ENCODE measurements at regions not wholly inside any gene's neighbourhood (a gene's known extent, or its start where the extent isn't known, plus 50 kb on each side); places are given as distances from the start of the nearest gene placed in this dataset.

DNA sequence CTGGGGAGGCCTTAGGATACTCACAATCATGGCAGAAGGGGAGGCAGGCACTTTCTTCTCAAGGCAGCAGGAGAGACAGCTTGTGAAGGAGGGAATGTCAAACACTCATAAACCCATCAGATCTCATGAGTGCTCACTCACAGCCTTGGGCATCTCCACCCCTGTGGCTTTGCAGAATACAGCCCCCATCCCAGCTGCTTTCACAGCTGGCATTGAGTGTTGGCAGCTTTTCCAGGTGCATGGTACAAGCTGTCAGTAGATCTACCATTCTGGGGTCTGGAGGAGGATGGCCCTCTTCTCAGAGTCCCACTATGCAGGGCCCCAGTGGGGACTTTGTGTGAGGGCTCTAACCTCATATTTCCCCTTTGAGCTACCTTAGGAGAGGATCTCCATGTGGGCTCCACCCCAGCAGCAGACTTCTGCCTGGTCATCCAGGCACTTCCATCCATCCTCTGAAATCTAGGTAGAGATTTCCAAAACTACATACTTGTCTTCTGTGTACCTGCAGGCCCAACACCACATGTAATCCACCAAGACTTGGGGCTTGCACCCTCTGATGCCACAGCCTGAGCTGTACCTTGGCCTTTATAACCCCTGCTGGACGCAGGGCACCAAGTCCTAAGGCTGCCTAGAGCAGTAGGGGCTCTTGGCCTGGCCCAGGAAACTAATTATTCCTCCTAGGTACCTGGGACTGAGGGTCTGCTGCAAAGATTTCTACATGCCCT is 404.2 kb upstream of the EPHA6 start:
- TF ChIP-seq, protein P1, sequence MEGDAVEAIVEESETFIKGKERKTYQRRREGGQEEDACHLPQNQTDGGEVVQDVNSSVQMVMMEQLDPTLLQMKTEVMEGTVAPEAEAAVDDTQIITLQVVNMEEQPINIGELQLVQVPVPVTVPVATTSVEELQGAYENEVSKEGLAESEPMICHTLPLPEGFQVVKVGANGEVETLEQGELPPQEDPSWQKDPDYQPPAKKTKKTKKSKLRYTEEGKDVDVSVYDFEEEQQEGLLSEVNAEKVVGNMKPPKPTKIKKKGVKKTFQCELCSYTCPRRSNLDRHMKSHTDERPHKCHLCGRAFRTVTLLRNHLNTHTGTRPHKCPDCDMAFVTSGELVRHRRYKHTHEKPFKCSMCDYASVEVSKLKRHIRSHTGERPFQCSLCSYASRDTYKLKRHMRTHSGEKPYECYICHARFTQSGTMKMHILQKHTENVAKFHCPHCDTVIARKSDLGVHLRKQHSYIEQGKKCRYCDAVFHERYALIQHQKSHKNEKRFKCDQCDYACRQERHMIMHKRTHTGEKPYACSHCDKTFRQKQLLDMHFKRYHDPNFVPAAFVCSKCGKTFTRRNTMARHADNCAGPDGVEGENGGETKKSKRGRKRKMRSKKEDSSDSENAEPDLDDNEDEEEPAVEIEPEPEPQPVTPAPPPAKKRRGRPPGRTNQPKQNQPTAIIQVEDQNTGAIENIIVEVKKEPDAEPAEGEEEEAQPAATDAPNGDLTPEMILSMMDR (IDR thresholded peaks at IDR 0.05; ENCODE audit: extremely low read depth in 1 of 2, insufficient read depth in 1 of 2, low read depth in 1 of 2, low read length in 2 of 2), result no peak
- TF ChIP-seq EZH2 (IDR thresholded peaks at IDR 0.05; ENCODE audit: borderline replicate concordance, low read depth, low read length, severe bottlenecking) (no peak), POLR2A (IDR thresholded peaks at IDR 0.05; ENCODE audit: low read depth, low read length) (no peak), JUN (IDR thresholded peaks at IDR 0.05; ENCODE audit: borderline replicate concordance, insufficient read depth, insufficient read length, low read depth) (no peak)

Measured in endothelial cell of umbilical vein (primary cell).